ENCODE measurements at regions not wholly inside any gene's neighbourhood (a gene's known extent, or its start where the extent isn't known, plus 50 kb on each side); places are given as distances from the start of the nearest gene placed in this dataset.

GRCh38 chr15:47400603-47401002, 316.7 kb upstream of the SEMA6D start:
- TF ChIP-seq, protein P1, sequence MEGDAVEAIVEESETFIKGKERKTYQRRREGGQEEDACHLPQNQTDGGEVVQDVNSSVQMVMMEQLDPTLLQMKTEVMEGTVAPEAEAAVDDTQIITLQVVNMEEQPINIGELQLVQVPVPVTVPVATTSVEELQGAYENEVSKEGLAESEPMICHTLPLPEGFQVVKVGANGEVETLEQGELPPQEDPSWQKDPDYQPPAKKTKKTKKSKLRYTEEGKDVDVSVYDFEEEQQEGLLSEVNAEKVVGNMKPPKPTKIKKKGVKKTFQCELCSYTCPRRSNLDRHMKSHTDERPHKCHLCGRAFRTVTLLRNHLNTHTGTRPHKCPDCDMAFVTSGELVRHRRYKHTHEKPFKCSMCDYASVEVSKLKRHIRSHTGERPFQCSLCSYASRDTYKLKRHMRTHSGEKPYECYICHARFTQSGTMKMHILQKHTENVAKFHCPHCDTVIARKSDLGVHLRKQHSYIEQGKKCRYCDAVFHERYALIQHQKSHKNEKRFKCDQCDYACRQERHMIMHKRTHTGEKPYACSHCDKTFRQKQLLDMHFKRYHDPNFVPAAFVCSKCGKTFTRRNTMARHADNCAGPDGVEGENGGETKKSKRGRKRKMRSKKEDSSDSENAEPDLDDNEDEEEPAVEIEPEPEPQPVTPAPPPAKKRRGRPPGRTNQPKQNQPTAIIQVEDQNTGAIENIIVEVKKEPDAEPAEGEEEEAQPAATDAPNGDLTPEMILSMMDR (IDR thresholded peaks at IDR 0.05), result no peak
- TF ChIP-seq POLR2AphosphoS5 (IDR thresholded peaks at IDR 0.05; ENCODE audit: low read depth, low read length), result no peak
- no peak for TF ChIP-seq SIN3A (IDR thresholded peaks at IDR 0.05; ENCODE audit: borderline replicate concordance, insufficient read depth, low read depth, low read length)
- TF ChIP-seq TCF7L2 (IDR thresholded peaks at IDR 0.05; ENCODE audit: low read depth, low read length), result no peak
- TF ChIP-seq, protein P2, sequence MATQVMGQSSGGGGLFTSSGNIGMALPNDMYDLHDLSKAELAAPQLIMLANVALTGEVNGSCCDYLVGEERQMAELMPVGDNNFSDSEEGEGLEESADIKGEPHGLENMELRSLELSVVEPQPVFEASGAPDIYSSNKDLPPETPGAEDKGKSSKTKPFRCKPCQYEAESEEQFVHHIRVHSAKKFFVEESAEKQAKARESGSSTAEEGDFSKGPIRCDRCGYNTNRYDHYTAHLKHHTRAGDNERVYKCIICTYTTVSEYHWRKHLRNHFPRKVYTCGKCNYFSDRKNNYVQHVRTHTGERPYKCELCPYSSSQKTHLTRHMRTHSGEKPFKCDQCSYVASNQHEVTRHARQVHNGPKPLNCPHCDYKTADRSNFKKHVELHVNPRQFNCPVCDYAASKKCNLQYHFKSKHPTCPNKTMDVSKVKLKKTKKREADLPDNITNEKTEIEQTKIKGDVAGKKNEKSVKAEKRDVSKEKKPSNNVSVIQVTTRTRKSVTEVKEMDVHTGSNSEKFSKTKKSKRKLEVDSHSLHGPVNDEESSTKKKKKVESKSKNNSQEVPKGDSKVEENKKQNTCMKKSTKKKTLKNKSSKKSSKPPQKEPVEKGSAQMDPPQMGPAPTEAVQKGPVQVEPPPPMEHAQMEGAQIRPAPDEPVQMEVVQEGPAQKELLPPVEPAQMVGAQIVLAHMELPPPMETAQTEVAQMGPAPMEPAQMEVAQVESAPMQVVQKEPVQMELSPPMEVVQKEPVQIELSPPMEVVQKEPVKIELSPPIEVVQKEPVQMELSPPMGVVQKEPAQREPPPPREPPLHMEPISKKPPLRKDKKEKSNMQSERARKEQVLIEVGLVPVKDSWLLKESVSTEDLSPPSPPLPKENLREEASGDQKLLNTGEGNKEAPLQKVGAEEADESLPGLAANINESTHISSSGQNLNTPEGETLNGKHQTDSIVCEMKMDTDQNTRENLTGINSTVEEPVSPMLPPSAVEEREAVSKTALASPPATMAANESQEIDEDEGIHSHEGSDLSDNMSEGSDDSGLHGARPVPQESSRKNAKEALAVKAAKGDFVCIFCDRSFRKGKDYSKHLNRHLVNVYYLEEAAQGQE (IDR thresholded peaks at IDR 0.05; ENCODE audit: insufficient read depth in 1 of 2, low read depth in 2 of 2, low read length in 1 of 2), result no peak
